Right lobe of liver (tissue), 6 donors: ENCODE measurements at regions not wholly inside any gene's neighbourhood (a gene's known extent, or its start where the extent isn't known, plus 50 kb on each side); places are given as distances from the start of the nearest gene placed in this dataset.

ENCODE experiments used
- ATAC-seq, 4 donors: fragments of 200-7000 bp; cut with Tn5 transposase; one replicate each; pipeline ENCODE4 v1.9.1; 2020; ENCODE audit warnings: mild to moderate bottlenecking in 4 of 4, moderate library complexity in 4 of 4
- DNase-seq, 3 donors: peaks; one replicate each; pipeline ENCODE4 v3.0.0-alpha.2; 2020
- H3K27ac ChIP-seq, 3 donors: fragments of 200-600 bp; one replicate each; pipeline ENCODE4 v1.8.0; 2022
- H3K27me3 ChIP-seq, 2 donors: fragments of 200-600 bp; one replicate each; pipeline ENCODE4 v1.8.0; 2022
- H3K36me3 ChIP-seq, 4 donors: fragments of 200-600 bp; sonication (generic) in 1 of 4; one replicate each; pipeline versions ENCODE4 v1.5.1 to v1.8.0; 2017 to 2022; ENCODE audit warnings: control low read depth in 1 of 4
- H3K4me1 ChIP-seq, 4 donors: fragments of 200-600 bp; sonication (generic) in 1 of 4; one replicate each; pipeline versions ENCODE4 v1.5.1 to v1.8.0; 2017 to 2022; ENCODE audit warnings: control low read depth in 1 of 4
- H3K4me3 ChIP-seq, 3 donors: fragments of 200-600 bp; one replicate each; pipeline ENCODE4 v1.8.0; 2022
- H3K9me3 ChIP-seq, 4 donors: fragments of 200-600 bp; sonication (generic) in 1 of 4; one replicate each; pipeline versions ENCODE4 v1.5.1 to v1.8.0; 2017 to 2022; ENCODE audit warnings: control low read depth in 1 of 4
- POLR2A ChIP-seq: fragments of 450-650 bp; IDR thresholded peaks from one replicate; pipeline ENCODE4 v1.6.1; 2017; ENCODE audit warnings: antibody characterized with exemption, mild to moderate bottlenecking
- WGBS: methylation state at CpG from one replicate; pipeline ENCODE4 v1.1.6; 2018; ENCODE audit warnings: low coverage, low lambda C conversion rate; ENCODE audit not compliant: insufficient coverage; ENCODE audit errors: missing lambda C conversion rate; 5-methylcytosine and 5-hydroxymethylcytosine counted together
- intact Hi-C, 2 donors: fragments of 100-400 bp; cut with DNase I; formaldehyde crosslinking; loops; one replicate each; pipeline versions ENCODE4 v1.11.2 to v1.14.1; 2022
- TF ChIP-seq, protein P1 (sequence below), 4 donors: fragments of 200-600 bp in 3 of 4; fragments of 450-650 bp in 1 of 4; IDR thresholded peaks; one replicate each; pipeline versions ENCODE4 v1.5.1 to v1.8.0; 2016 to 2022; ENCODE audit warnings: antibody characterized with exemption in 4 of 4, mild to moderate bottlenecking in 2 of 4
- donor health status: DM: no; HTN: yes; CAD: no.
- donor health status: DM: no; HTN: no; CAD: no.
- donor health status: DM: no; HTN: no; CAD: no.
- donor health status: DM: no; HTN: yes; CAD: no.
- donor health status: DM: no; HTN: yes; CAD: no.

- no peaks in the 10 kb centered on the region for H3K9me3 ChIP-seq
- ATAC-seq (no peak), DNase-seq (no peak)
- intact Hi-C loops = no loop called here
- TF ChIP-seq, protein P1, sequence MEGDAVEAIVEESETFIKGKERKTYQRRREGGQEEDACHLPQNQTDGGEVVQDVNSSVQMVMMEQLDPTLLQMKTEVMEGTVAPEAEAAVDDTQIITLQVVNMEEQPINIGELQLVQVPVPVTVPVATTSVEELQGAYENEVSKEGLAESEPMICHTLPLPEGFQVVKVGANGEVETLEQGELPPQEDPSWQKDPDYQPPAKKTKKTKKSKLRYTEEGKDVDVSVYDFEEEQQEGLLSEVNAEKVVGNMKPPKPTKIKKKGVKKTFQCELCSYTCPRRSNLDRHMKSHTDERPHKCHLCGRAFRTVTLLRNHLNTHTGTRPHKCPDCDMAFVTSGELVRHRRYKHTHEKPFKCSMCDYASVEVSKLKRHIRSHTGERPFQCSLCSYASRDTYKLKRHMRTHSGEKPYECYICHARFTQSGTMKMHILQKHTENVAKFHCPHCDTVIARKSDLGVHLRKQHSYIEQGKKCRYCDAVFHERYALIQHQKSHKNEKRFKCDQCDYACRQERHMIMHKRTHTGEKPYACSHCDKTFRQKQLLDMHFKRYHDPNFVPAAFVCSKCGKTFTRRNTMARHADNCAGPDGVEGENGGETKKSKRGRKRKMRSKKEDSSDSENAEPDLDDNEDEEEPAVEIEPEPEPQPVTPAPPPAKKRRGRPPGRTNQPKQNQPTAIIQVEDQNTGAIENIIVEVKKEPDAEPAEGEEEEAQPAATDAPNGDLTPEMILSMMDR (IDR thresholded peaks at IDR 0.05) = no peak
- TF ChIP-seq POLR2A = no peak
- no peak overlapping the region for H3K4me3 ChIP-seq
- WGBS = 90% methylated on average over 2 of the region's 2 CpGs
- no peaks in the 10 kb centered on the region for H3K4me1 ChIP-seq
- no peaks in the 10 kb centered on the region for H3K27me3 ChIP-seq
- no peaks in the 10 kb centered on the region for H3K36me3 ChIP-seq
- no peak overlapping the region for H3K27ac ChIP-seq
These were observed 64.2 kb downstream of the GJA1 start for GRCh38 chr6:121499666-121500065.

- no peak overlapping the region for H3K4me3 ChIP-seq
- TF ChIP-seq POLR2A = no peak
- TF ChIP-seq, protein P1 (IDR thresholded peaks at IDR 0.05) = no peak
- H3K27ac ChIP-seq = no peak overlapping the region
- H3K27me3 ChIP-seq = no peaks in the 10 kb centered on the region
- H3K9me3 ChIP-seq = no peaks in the 10 kb centered on the region
- WGBS = 25% methylated on average over 2 of the region's 2 CpGs
- intact Hi-C loops = no loop called here
- no peaks in the 10 kb centered on the region for H3K4me1 ChIP-seq
- ATAC-seq (no peak), DNase-seq (no peak)
- no peaks in the 10 kb centered on the region for H3K36me3 ChIP-seq
These were observed 68.1 kb downstream of the GJA1 start for GRCh38 chr6:121503589-121503991.

GRCh38 chr6:121504227-121504626 is 68.8 kb downstream of the GJA1 start:
- H3K27ac ChIP-seq = no peak overlapping the region
- H3K27me3 ChIP-seq = no peaks in the 10 kb centered on the region
- H3K9me3 ChIP-seq = no peaks in the 10 kb centered on the region
- peak in 1 of 4 donors; percentile 42 for ATAC-seq
- WGBS = 14% methylated on average over 1 of the region's 1 CpG
- no peak for TF ChIP-seq POLR2A
- TF ChIP-seq, protein P1 (IDR thresholded peaks at IDR 0.05) = no peak
- no peak for DNase-seq
- H3K36me3 ChIP-seq = no peaks in the 10 kb centered on the region
- intact Hi-C loops = no loop called here
- no peak overlapping the region for H3K4me3 ChIP-seq
- no peaks in the 10 kb centered on the region for H3K4me1 ChIP-seq

DNA sequence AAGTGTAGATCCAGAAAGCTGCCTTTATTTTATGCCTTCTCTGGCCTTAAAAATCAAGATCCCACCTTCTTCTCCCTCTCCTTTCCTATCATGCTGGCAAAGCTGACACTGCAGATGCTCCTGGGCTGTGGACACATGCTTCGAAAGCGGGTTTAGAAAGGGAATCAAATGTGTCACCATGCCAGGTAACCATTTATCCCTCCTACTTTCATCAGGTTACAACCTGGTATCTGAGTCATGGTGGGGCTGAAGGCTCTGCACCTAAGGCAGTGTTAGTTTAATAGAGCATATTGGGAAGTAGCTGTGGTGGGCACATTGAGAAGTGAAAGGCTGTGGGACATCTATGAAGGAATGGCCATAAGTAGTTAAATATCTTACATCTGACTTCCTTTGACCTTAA is 69.8 kb downstream of the GJA1 start:
- no peaks in the 10 kb centered on the region for H3K9me3 ChIP-seq
- H3K4me3 ChIP-seq = no peak overlapping the region
- no peak overlapping the region for H3K27ac ChIP-seq
- DNase-seq = no peak
- H3K27me3 ChIP-seq = no peaks in the 10 kb centered on the region
- WGBS = 60% methylated on average over 2 of the region's 2 CpGs
- H3K36me3 ChIP-seq = no peaks in the 10 kb centered on the region
- no peaks in the 10 kb centered on the region for H3K4me1 ChIP-seq
- intact Hi-C loops = no loop called here
- ATAC-seq = no peak
- TF ChIP-seq, protein P1 (IDR thresholded peaks at IDR 0.05) = no peak
- TF ChIP-seq POLR2A = no peak
